ENCODE measurements at regions not wholly inside any gene's neighbourhood (a gene's known extent, or its start where the extent isn't known, plus 50 kb on each side); places are given as distances from the start of the nearest gene placed in this dataset.

DNA sequence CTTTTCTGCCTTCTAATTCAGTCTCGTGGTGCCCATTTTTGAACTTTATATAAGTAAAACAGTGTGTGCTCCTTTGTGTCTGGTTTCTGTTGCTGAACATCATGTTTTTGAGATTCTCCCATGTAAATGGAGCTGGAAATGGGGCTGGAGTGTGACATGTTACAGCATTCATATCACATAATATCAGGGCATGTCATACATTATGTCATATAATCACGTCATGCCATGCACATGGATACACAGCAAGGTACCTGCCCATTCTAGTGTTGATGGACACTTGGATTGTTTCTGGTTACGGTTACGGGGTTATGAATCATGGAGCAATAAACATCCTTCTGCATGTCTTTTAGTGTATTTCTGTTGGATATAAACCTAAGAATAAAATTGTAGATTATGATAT is 117.1 kb upstream of the MYT1L start:
- no peaks in the 10 kb centered on the region for H3K4me1 ChIP-seq
- H3K27ac ChIP-seq = no peak overlapping the region
- H3K36me3 ChIP-seq = no peaks in the 10 kb centered on the region
- no peaks in the 10 kb centered on the region for H3K27me3 ChIP-seq
- intact Hi-C loops (cut with DNase I) = no loop called here
- no peaks in the 10 kb centered on the region for H3K9me3 ChIP-seq
- no peak overlapping the region for H3K4me3 ChIP-seq
- TF ChIP-seq, protein P1, sequence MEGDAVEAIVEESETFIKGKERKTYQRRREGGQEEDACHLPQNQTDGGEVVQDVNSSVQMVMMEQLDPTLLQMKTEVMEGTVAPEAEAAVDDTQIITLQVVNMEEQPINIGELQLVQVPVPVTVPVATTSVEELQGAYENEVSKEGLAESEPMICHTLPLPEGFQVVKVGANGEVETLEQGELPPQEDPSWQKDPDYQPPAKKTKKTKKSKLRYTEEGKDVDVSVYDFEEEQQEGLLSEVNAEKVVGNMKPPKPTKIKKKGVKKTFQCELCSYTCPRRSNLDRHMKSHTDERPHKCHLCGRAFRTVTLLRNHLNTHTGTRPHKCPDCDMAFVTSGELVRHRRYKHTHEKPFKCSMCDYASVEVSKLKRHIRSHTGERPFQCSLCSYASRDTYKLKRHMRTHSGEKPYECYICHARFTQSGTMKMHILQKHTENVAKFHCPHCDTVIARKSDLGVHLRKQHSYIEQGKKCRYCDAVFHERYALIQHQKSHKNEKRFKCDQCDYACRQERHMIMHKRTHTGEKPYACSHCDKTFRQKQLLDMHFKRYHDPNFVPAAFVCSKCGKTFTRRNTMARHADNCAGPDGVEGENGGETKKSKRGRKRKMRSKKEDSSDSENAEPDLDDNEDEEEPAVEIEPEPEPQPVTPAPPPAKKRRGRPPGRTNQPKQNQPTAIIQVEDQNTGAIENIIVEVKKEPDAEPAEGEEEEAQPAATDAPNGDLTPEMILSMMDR (IDR thresholded peaks at IDR 0.05) = no peak
- no peak for DNase-seq
- no peak overlapping the region for H3K9ac ChIP-seq (ENCODE audit: low read depth in 2 of 2, low read length in 2 of 2)

DNA sequence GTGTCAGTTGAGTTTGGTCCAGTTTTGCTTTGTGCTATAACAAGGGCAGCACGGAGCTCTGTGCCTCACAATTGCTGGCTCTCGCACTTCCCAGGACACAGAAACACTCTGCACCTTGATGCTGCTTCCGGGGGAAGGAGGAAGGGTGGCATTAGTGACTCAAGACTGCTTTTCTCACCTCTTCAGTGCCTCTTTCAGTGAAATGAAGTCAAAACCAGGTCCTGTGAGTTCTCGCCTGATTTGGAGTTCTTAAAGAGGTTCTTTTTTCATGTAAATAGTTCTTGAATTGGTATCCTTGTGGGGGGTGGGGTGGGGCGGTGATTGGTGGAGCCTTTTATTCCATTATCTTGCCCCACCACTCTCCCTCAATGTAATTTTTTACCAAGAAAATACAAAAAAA is 91.5 kb upstream of the MYT1L start:
- H3K27ac ChIP-seq = no peak overlapping the region

DNA sequence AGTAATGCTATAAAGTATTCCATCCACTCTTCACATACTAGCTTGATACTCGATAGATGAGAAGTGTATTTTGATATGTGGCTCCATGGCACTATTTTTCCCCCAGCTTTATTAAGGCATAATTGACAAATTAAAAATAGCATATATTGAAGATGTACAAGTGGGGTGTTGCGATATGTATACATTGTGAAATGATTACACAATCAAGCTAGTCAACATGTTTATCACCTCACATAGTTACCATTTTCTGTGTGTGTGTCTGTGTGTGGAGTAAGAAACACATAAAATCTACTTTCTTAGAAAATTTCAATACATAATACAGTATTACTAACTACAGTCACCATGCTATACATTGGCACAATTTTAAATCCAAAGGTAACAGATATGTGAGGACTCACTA is 82.5 kb upstream of the MYT1L start:
- DNase-seq = no peak
- no peak overlapping the region for H3K4me3 ChIP-seq
- TF ChIP-seq, protein P1 (IDR thresholded peaks at IDR 0.05) = no peak
- H3K27ac ChIP-seq = no peak overlapping the region
- no peaks in the 10 kb centered on the region for H3K27me3 ChIP-seq
- intact Hi-C loops (cut with DNase I) = no loop called here
- H3K9ac ChIP-seq (ENCODE audit: low read depth in 2 of 2, low read length in 2 of 2) = no peak overlapping the region
- no peaks in the 10 kb centered on the region for H3K36me3 ChIP-seq
- H3K4me1 ChIP-seq = no peaks in the 10 kb centered on the region
- no peaks in the 10 kb centered on the region for H3K9me3 ChIP-seq

More for the DNA sequence above, 91.5 kb upstream of the MYT1L start:
- intact Hi-C loops (cut with DNase I) = no loop called here
- H3K4me3 ChIP-seq = no peak overlapping the region
- TF ChIP-seq, protein P1 (IDR thresholded peaks at IDR 0.05) = no peak
- H3K9me3 ChIP-seq = no peaks in the 10 kb centered on the region
- no peak for DNase-seq
- H3K4me1 ChIP-seq = no peaks in the 10 kb centered on the region
- no peaks in the 10 kb centered on the region for H3K27me3 ChIP-seq
- no peak overlapping the region for H3K9ac ChIP-seq (ENCODE audit: low read depth in 2 of 2, low read length in 2 of 2)
- H3K36me3 ChIP-seq = no peaks in the 10 kb centered on the region

GRCh38 chr2:2410987-2411386 is 79.9 kb upstream of the MYT1L start:
- Histone ChIP-seq H3K9me3 (no peaks in the 10 kb centered on the region), H3K9ac (ENCODE audit: low read depth in 2 of 2, low read length in 2 of 2) (no peak overlapping the region), H3K4me3 (no peak overlapping the region), H3K36me3 (no peaks in the 10 kb centered on the region), H3K27me3 (no peaks in the 10 kb centered on the region), H3K27ac (no peak overlapping the region), H3K4me1 (no peaks in the 10 kb centered on the region)
- intact Hi-C loops (cut with DNase I) = no loop called here
- no peak for DNase-seq
- TF ChIP-seq, protein P1 (IDR thresholded peaks at IDR 0.05) = no peak

DNA sequence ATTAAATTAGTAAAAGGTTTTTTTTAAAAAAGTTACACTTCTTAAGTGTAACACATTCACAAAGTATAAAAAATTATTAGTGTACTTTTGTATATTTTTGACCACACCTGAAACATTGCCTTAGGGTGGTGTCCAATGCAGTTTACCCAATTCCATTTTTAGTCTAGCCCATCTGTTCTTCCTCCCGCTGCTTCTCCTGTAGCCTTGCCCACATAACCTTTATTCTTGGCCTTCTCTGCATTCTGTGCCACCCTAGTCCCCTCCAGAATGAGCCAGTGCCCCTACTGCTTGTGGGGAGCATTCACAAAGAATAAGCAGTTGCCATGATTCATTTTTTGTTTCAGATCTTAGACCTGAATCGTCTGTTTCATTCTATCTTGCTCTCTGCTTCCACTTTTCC is 78.4 kb upstream of the MYT1L start:
- TF ChIP-seq, protein P1 (IDR thresholded peaks at IDR 0.05) = no peak
- H3K9me3 ChIP-seq = no peaks in the 10 kb centered on the region
- no peak overlapping the region for H3K9ac ChIP-seq (ENCODE audit: low read depth in 2 of 2, low read length in 2 of 2)
- H3K36me3 ChIP-seq = no peaks in the 10 kb centered on the region
- H3K27ac ChIP-seq = no peak overlapping the region
- no peaks in the 10 kb centered on the region for H3K4me1 ChIP-seq
- DNase-seq = no peak
- no peaks in the 10 kb centered on the region for H3K27me3 ChIP-seq
- no peak overlapping the region for H3K4me3 ChIP-seq
- intact Hi-C loops (cut with DNase I) = no loop called here

- H3K4me1 ChIP-seq = no peaks in the 10 kb centered on the region
- H3K9me3 ChIP-seq = no peaks in the 10 kb centered on the region
- intact Hi-C loops (cut with DNase I) = no loop called here
- no peaks in the 10 kb centered on the region for H3K27me3 ChIP-seq
- TF ChIP-seq, protein P1 (IDR thresholded peaks at IDR 0.05) = no peak
- H3K36me3 ChIP-seq = no peaks in the 10 kb centered on the region
- no peak overlapping the region for H3K27ac ChIP-seq
- no peak overlapping the region for H3K4me3 ChIP-seq
- no peak for DNase-seq
- no peak overlapping the region for H3K9ac ChIP-seq (ENCODE audit: low read depth in 2 of 2, low read length in 2 of 2)
Measured at GRCh38 chr2:2405780-2406179, 74.7 kb upstream of the MYT1L start.

All from colonic mucosa (tissue), 4 donors.